Activated naive CD4-positive, alpha-beta T cell (primary cell): ENCODE measurements at regions not wholly inside any gene's neighbourhood (a gene's known extent, or its start where the extent isn't known, plus 50 kb on each side); places are given as distances from the start of the nearest gene placed in this dataset.

Experiments
- DNase-seq, 4 experiments: peaks; one replicate each; lab custom pipeline; 2025; lab: John Stamatoyannopoulos, UW

DNA sequence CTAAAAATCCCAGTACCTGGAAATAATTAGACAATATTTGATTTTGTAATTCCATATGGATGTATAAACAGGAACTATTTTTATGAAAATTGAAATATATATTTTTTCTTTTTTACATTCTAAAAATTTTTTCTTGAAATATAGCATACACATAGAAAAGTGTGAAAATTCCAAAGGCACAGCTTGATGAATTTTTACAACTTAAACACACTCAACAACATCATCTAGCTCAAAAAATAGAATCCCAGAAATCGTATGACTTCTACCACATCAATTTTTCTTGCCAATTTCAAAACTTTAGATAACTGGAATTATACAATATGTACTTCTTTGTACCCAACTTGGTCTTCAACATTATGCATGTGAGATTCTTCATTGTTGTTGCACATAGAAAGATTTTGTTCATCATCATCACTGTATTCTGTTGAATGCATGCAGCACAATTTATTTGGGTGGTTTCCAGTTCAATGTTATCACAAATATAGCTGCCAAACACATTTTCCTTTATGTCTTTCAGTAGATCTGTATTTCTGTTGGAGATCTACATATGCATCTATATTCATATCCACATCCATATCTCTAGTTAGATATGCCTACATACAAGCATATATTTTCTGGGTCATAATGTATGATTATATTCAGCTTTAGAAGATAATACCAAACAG lies 340.7 kb upstream of the SLIT2 start:
- no peak for DNase-seq

DNA sequence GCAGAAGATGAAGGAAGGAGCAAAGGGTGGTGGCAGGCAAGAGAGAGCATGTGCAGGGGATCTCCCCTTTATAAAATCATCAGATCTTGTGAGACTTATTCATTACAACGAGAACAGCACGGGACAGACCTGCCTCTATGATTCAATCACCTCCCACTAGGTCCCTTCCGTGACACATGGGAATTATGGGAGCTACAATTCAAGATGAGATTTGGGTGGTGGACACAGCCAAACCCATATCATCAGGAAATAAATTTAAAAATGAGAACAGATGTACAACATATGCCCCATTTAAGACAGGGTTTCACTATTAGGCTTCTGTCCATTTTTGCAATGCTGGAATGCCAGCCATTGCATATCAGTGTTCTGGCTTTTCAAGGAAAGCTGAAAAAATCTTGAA lies 346.7 kb upstream of the SLIT2 start:
- DNase-seq, result no peak

DNA sequence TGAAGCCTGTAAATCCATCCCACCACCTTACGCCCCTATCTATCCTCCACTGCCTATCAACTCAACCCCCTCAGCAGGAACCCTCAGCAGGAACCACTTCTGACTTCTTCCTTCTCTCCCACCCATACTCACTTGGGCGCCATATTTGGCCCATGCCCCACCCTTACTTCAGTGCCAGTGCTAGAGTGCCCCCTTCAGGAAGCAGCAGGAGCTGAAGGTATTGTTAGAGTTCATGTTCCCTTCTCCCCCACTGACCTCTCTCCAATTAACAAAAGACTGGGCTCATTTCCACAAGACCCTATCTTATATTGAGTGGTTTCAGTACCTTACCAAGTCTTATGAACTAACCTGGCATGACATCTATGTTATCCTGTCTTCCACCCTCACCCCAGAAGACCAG lies 363.1 kb upstream of the SLIT2 start:
- DNase-seq, result no peak

DNA sequence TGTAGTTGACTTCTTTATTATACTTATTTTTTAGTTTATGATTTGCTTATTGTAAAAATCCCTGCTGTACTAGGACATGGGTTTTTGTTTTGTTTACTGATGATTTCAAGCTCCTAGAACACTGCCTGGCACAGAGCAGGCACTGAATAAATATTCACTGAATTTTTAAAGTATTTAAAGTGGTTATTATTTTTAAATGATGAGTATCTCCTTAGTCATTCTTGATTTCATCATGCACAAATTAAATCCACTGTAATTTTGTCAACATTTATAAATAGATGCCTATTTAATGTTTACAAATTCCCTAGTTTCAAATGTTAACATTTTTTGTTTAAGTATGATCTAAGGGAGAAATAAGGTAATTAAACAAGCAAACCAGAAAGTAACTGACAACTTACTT lies 367.9 kb upstream of the SLIT2 start:
- no peak for DNase-seq

DNA sequence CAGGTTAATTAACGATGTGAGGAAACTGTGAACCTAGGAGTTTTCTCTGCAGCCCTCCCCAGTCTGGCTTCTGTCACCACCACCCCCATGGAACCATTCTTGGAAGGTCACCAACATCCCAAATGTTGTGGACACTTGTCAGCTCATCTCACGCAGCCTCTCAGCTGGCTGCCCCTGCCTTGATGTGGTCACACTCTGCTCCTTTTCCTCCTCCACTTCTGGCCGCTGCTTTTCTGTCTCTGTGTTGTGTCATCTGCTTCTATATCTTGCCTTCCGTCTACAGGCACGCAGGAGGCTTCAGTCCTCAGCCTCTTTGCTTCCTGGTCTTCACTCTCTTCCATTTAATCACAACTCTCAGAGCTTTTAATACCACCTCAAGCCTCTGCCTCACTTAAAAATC lies 371.5 kb upstream of the SLIT2 start:
- no peak for DNase-seq

DNA sequence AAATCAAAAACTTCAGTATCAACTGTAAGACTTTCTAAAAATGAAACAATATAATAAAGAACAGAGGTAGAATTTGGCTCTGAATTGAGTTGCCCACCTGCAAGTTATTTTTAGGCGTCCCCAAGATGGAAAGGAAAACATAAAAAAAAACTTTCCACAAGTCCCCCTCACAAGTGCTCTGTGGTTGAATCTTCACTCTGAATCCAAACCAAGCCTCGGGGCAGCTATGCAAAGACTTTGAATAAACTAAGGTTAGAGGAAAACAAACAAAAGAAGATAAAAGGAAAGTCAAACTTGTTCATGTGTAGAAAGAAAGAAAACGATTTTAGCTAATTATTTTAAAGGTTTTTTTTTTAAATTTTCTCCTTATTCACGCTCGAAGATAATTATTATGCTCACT lies 372.4 kb upstream of the SLIT2 start:
- DNase-seq, result no peak

DNA sequence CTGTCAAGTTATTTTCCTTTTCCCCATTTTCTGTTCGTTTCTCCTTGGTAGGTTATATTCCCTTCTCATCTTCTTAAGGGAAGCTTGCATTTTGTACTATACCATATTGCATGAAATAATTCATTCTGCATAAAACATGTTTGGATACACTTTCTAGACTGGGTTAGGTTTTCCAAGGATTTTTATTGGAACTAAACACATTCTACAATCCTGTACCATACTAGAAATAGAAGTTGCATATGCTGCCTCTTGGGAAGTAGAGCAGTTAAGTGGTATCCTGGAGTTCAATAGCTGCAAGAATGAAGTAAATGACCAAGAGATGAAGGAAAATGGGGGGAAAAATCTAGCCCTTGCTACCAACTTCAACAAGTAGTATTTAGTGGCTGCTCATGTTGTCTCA lies 393.7 kb upstream of the SLIT2 start:
- DNase-seq, result no peak

DNA sequence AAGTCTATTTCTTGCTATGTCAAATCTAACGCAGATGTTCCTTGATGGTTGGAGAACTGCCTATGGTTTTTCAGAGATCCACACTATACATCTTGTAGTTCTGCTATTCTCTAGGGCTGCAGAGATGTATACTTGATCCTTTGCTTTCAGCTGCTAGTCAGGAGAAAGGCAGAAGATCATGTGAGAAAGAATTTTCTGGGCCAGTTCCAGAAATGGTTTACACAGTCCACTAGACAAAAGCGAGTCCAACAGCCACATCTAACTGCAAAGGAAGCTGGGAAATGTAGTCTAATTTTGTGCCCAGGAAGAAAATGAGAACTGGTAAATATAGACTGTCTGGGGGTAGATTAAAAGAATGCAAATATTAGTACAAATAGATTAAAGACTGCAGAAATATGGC lies 394.3 kb upstream of the SLIT2 start:
- DNase-seq, result no peak

DNA sequence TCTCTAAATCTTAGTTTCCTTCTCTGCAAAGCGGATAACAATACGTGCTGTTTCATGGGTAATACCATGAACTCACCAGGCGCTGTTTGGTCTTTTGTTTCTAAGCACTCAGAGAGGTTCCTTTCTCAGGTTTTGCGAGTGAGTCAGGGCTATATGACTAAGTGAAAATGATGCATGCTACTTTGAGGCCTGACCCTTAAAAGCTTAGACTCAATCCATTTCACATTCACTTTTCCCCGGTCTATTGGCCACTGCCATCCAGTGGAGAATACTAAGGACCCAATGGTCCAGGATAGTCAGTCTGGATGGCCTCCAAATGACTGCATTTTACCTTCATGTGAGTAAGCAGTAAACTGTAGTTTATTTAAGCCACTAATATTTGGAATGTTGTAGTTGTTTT lies 400.8 kb upstream of the SLIT2 start:
- no peak for DNase-seq

DNA sequence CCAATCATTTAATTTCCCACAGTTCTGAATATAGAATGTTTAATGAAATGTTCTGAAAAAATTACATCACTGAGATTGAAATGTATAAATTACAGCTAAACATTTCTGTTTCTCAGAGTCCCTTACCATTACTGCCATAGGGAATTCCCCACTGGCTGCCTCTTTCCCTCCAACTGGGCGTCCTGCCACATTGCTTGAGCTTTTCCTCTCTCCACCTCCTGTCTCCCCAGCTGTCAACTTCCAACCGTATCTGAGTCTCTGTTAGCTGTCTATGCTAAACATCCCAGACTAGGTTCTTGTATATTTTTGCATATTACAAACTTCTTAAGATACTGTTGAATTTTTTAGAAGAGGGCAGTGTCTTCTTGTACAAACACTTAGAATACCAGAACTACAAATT lies 407.3 kb upstream of the SLIT2 start:
- no peak for DNase-seq

DNA sequence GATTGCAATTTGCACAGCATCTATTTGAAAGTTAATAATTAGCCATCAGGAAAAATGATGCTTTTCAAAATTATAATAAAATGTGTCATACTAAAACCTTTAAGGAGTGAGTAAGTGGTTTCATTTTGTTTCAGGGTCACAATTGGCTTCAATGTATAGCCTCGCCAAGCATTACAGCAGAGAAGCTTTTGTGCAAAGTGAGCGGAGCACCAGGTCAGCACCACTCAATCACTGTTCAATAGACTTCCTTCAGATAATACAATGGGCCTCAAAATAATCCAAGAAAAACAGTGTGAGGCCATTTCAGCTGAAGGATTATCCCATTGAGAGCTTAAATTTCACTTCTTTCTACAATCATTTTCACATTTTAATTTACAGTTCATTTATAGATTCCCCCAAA lies 409.2 kb upstream of the SLIT2 start:
- DNase-seq, result no peak

DNA sequence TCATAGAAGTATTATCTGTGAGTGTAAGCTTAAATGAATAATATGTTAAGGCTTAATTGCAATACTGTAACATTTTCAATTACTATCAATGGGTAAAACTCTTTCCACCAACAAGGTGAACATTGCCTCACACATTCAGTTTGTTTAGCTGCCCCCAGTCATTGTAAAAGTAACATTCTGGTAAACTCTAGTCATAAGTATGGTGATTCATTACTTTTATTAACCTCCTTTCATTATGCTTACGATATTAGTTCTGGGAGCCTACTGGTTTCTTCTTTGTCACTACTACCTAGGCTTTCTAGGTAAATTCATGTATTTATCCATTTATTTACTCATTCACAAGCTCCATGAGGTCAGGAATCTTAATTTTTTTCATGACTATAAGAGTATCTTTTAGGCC lies 412.8 kb upstream of the SLIT2 start:
- no peak for DNase-seq

DNA sequence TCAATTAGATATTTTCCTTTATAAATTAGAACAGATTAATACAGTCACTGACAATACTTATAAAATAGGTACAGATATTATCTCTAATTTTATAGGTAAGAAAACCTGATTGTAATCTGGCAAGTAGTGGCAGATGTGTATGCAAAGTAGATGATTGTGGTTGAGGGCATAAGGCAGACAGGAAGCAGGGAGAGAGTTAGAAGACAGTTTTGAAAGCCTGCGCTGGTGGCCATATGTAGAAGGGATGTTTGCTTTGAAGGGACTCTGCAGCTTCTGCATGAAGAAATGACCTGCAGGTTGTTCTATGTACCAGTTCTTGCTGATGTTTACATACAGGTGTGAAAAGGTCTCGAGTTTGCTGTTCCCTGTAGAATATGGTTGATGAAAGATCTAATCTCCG lies 416.3 kb upstream of the SLIT2 start:
- no peak for DNase-seq

DNA sequence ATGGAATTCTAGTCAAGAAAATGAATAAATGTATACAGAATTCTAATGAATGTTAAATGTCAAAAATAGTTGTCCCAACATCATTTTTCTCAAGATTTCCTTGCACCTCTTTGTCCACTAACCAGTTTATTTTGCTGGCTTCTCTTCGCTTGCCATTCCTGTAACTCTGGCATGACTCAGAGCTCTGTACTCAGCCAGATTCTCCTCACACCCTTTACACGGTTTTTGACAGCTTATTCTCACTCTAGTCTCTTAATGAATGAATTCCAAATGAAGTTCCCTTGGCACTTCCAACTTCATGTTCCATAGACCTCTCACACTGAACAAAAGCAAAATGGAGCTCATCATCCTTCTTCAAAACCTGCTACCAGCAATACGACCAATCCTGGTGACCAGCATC lies 419.3 kb upstream of the SLIT2 start:
- no peak for DNase-seq

DNA sequence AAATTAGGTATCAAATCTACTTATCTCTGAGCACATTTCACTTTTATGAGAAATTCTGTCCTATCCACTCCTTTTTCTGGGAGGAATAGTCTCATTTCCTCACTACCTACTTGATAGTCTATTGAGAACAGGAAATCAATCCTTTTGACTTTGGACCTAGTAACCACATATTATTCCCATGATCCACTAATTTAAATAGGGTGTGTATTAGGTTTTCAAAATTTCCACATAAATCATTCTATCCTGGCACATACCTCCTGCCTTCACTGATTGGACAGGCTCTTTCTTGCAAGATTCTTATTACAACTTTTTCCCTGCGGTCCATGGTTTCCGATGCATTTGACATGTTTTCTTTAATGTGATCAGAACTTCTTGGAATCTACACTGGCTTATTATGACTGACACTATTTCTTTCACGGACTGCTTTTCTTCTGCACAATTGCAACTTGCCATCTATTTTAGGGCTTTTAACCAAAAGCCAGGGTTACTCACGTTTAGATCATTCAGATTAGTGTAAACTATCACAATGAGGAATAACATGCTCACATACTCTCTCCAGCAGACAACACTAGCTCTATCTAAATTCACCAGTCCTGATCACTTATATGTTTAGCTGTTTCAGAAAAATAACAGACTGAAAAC lies 419.9 kb upstream of the SLIT2 start:
- DNase-seq, result no peak

DNA sequence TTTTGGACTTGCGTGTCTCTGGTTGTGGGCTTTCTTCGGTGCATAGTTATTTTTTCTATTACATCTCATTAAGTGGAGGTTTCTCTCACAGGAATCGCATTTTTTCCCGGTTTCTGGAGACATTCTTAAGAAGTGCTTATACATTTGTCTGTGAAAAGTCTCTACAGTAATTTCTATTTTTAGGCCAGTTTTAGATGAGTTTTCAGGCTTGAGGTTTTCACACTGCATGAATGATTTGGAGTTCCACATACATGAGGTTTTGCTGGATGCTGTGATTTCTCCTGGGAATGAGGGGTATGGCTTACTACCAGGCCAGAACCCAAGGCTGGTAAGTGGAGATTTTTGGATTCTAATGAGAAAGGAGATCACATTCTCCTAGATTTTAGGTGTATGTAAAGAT lies 422.6 kb upstream of the SLIT2 start:
- no peak for DNase-seq

DNA sequence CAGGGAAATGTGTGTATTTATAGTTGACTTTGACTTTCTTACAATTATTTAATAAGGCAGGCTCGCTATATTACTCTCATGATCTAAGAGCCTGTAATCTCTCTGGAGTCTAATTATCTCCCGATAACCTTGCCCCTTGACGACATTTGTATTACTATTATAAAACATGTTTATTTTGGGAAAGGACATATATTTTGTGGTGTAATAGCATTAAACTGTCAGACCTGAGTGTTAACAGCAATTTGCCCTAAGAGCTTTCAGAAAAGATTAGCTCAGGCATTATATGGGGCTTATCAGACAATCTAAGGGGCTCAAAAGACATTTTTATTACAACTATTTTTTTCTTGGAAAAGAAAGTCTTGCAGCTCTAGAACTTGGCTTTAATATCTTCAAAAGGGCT lies 427.9 kb upstream of the SLIT2 start:
- DNase-seq, result no peak

DNA sequence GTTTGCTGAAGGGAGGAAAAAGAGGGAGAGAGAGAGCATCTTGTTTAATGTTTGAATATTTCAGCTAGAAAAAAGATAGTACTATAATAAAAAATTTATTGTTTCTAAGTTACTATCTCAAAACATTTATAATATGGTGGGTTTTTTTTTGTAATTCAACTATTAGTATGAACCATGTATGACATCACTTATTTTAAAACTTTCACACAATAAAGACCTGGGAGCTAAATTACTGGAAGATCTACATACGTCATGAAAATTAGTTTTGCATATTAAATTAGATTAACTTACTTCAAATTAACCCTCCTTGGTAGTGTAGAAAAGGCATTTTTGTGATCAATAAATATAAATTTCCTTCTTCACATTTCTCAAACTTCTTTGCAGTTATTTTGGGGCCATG lies 432.0 kb upstream of the SLIT2 start:
- DNase-seq, result no peak

DNA sequence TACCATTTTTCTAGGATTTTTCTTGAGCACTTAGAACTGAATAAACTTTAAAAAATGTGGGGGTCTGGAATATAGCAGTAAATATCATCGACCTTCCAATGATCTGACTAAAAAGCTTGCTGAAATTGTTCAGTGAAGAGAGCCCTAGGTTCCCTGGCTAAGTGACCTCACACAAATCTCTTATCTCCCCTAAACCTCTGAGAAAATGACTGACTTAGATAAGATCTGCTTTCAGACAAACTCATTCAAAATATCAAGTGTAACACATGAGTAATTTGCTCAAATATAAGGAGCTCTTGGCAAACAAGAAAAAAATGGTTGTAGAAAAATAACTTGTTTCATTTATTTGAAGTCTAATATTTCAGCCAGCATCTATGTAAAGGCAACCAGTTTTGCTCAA lies 441.7 kb upstream of the SLIT2 start:
- DNase-seq, result no peak

DNA sequence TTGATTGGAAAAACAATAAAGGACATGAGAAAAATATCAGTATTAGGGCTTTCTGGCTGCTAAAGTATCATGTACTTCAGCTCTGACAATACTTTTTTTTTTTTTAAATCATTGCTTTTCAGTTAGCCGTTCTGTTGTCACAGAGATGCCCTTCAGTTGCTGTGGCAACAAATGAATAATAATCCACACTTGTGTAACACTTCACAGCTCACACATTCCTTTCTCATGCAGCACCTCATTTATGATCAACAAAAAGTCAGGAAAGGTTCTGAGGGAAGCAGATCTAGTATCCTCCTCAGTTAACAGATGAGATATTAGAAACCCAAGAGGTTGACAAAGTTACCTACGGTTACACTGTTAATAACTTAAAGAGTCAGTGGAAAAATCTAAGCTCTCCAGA lies 444.2 kb upstream of the SLIT2 start:
- no peak for DNase-seq

DNA sequence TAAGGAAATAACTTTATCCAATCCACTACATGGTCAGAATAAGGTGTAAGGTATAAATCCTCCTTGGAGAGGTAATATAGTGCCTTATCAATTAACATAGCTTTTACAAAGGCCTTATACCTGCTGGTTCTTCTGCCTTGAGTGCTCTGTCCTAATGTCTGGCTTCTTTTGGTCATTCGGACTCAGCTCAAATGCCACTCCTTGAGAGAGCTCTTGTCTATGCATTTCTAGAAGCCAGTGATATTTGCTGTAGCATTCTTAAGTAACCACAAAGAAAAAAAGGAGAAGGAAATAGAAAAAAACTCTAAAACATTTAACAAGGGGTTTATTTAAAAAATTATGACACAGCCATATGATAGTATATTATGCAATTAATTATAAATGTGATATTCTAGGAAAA lies 444.8 kb upstream of the SLIT2 start:
- DNase-seq, result no peak

DNA sequence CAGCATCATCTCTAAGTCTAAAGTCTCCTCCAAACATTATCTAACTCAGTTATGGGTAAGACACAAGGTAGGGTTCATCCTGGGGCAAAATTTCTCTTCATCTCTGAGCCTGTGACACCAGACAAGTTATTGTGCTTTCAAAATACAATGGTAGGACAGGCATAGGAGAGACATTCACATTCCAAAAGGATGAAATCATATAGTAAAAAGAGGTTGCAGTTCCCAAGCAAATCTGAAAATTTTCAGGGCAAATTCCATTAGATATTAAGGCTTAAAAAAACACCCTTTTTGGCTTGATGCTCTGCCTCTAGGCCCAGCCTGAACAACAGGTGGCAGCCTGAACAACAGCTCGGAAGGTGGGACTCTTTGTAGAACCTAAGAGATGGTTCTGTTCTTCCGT lies 448.3 kb upstream of the SLIT2 start:
- DNase-seq, result no peak

DNA sequence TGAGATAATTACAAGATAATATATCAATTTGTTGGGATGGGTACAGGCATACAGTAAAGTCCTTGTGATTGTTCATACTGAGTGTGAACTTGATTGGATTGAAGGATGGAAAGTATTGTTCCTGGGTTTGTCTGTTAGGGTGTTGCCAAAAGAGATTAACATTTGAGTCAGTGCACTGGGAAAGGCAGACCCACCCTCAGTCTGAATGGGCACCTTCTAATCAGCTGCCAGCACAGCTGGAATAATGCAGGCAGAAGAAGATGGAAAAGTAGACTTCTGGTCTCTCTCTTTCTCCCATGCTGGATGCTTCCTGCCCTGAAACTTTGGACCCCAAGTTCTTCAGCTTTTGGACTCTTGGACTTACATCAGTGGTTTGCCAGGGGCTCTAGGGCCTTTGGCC lies 457.9 kb upstream of the SLIT2 start:
- DNase-seq, result no peak

DNA sequence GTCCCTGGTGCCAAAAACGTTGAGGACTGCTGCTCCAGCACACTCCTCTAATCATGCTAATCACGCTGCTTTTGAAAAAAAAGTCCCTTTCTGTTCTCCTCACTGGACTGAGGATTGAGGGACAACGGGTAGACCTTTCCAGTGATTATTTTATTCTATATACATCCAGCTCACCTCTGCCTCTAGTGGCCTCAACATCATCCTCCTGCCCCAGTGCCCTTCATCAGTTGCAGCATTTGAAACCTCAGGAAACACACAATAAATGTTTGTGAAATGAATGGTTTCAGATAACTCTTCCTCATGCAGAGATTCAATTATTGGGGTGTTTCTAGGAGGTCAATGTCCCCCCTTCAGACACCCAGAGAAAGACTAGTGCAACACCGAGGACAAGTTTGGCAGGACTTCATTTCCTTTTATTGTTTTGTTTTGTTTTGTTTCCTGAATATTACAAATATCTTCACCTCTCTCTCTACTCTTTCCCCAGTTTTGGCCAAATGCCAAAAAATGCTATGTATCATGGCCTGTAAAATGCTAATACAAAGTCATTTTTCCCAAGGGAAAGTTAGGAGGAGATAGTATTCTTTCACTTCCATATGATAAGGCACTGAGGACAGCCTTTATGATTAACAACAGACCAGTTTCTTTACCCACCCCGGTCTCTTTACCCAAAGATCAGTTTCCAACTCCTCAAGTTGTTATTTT lies 460.1 kb upstream of the SLIT2 start:
- no peak for DNase-seq
